Mesendoderm (in vitro differentiated cells): ENCODE measurements at regions not wholly inside any gene's neighbourhood (a gene's known extent, or its start where the extent isn't known, plus 50 kb on each side); places are given as distances from the start of the nearest gene placed in this dataset.

Source experiments
- DNase-seq: peaks from one replicate; pipeline ENCODE4 v3.0.0; 2013
- H2AK5ac ChIP-seq: 2 replicates; pipeline ENCODE4 v1.6.1; 2013; ENCODE audit warnings: low read length, inconsistent platforms
- H2BK120ac ChIP-seq: 2 replicates; pipeline ENCODE4 v1.6.1; 2013; ENCODE audit warnings: low read depth, mild to moderate bottlenecking, low read length, moderate library complexity, mixed read lengths
- H2BK15ac ChIP-seq: replicated peaks from 2 replicates; pipeline ENCODE4 v1.6.1; 2013; ENCODE audit warnings: low read depth, mild to moderate bottlenecking, moderate library complexity
- H2BK5ac ChIP-seq: 2 replicates; pipeline ENCODE4 v1.6.1; 2013; ENCODE audit warnings: low read length, inconsistent platforms
- H3K18ac ChIP-seq: 2 replicates; pipeline ENCODE4 v1.6.1; 2013; ENCODE audit warnings: mild to moderate bottlenecking, low read length, mixed read lengths
- H3K23ac ChIP-seq: one replicate; pipeline ENCODE4 v1.6.1; 2013; ENCODE audit warnings: low read length
- H3K27ac ChIP-seq: 2 replicates; pipeline ENCODE4 v1.5.1; 2013; ENCODE audit warnings: low read depth, mild to moderate bottlenecking, inconsistent platforms, low read length, moderate library complexity
- H3K27me3 ChIP-seq: 2 replicates; pipeline ENCODE4 v1.6.1; 2013; ENCODE audit warnings: low read length, control low read depth, mild to moderate bottlenecking, inconsistent platforms; ENCODE audit not compliant: insufficient read depth, poor library complexity
- H3K36me3 ChIP-seq: 2 replicates; pipeline ENCODE4 v1.6.1; 2013; ENCODE audit warnings: low read length, inconsistent platforms; ENCODE audit not compliant: control insufficient read depth, insufficient read depth
- H3K4ac ChIP-seq: one replicate; pipeline ENCODE4 v1.6.1; 2013; ENCODE audit warnings: low read depth, mild to moderate bottlenecking, low read length, moderate library complexity
- H3K4me1 ChIP-seq: 2 replicates; pipeline ENCODE4 v1.6.1; 2013; ENCODE audit warnings: low read depth, low read length, inconsistent platforms; ENCODE audit not compliant: control insufficient read depth
- H3K4me2 ChIP-seq: 2 replicates; pipeline ENCODE4 v1.6.1; 2013; ENCODE audit warnings: low read length
- H3K4me3 ChIP-seq: 2 replicates; pipeline ENCODE4 v1.5.1; 2013; ENCODE audit warnings: mild to moderate bottlenecking, low read length
- H3K56ac ChIP-seq: one replicate; pipeline ENCODE4 v1.6.1; 2013; ENCODE audit warnings: low read length
- H3K79me1 ChIP-seq: 2 replicates; pipeline ENCODE4 v1.6.1; 2013; ENCODE audit warnings: low read length, inconsistent platforms
- H3K79me2 ChIP-seq: 2 replicates; pipeline ENCODE4 v1.6.1; 2013; ENCODE audit warnings: mild to moderate bottlenecking, low read length; ENCODE audit not compliant: control insufficient read depth, insufficient read depth
- H3K9ac ChIP-seq: 2 replicates; pipeline ENCODE4 v1.6.1; 2013; ENCODE audit warnings: low read length, inconsistent platforms
- H4K5ac ChIP-seq: one replicate; pipeline ENCODE4 v1.6.1; 2013; ENCODE audit warnings: low read length
- H4K8ac ChIP-seq: one replicate; pipeline ENCODE4 v1.6.1; 2013; ENCODE audit warnings: low read depth, mild to moderate bottlenecking, control low read depth, low read length, moderate library complexity
- WGBS: extraction: QIAGEN DNeasy Blood & Tissue Kit; methylation state at CpG from one replicate; pipeline ENCODE4 v1.1.7; 2013; ENCODE audit warnings: low lambda C conversion rate, missing lambda C conversion rate; ENCODE audit not compliant: insufficient coverage; ENCODE audit errors: extremely low coverage; 5-methylcytosine and 5-hydroxymethylcytosine counted together

GRCh38 chr1:5742032-5742431 is 250.2 kb downstream of the NPHP4 start:
- no peaks in the 10 kb centered on the region for H3K79me1 ChIP-seq
- no peak overlapping the region for H2BK15ac ChIP-seq
- H3K56ac ChIP-seq = no peak overlapping the region
- H3K27me3 ChIP-seq = no peaks in the 10 kb centered on the region
- H3K23ac ChIP-seq = no peak overlapping the region
- H4K8ac ChIP-seq = no peak overlapping the region
- H3K4me3 ChIP-seq = no peak overlapping the region
- no peak overlapping the region for H3K9ac ChIP-seq
- no peak for DNase-seq
- H3K79me2 ChIP-seq = no peaks in the 10 kb centered on the region
- no peak overlapping the region for H4K5ac ChIP-seq
- H2BK5ac ChIP-seq = no peak overlapping the region
- H2AK5ac ChIP-seq = no peak overlapping the region
- no peak overlapping the region for H3K27ac ChIP-seq
- no peak overlapping the region for H3K18ac ChIP-seq
- H2BK120ac ChIP-seq = no peak overlapping the region
- no peak overlapping the region for H3K4me2 ChIP-seq
- WGBS = no CpG with 5 or more reads among the region's 9 CpGs
- no peak overlapping the region for H3K4ac ChIP-seq
- H3K36me3 ChIP-seq = no peaks in the 10 kb centered on the region
- no peaks in the 10 kb centered on the region for H3K4me1 ChIP-seq

GRCh38 chr1:5740865-5741860 is 251.1 kb downstream of the NPHP4 start:
- Histone ChIP-seq H3K56ac (no peak overlapping the region), H3K18ac (no peak overlapping the region), H3K79me2 (no peaks in the 10 kb centered on the region), H4K8ac (no peak overlapping the region), H3K9ac (no peak overlapping the region), H3K79me1 (no peaks in the 10 kb centered on the region), H2BK15ac (no peak overlapping the region), H2BK5ac (no peak overlapping the region), H3K4me1 (no peaks in the 10 kb centered on the region), H3K27ac (no peak overlapping the region), H3K4me2 (no peak overlapping the region), H3K23ac (no peak overlapping the region), H3K4ac (no peak overlapping the region), H4K5ac (no peak overlapping the region), H2BK120ac (no peak overlapping the region), H3K27me3 (no peaks in the 10 kb centered on the region), H2AK5ac (no peak overlapping the region), H3K4me3 (no peak overlapping the region), H3K36me3 (no peaks in the 10 kb centered on the region)
- DNase-seq = no peak
- no CpG with 5 or more reads among the region's 21 CpGs for WGBS

GRCh38 chr1:5740450-5740849 is 251.8 kb downstream of the NPHP4 start:
- Histone ChIP-seq H3K18ac (no peak overlapping the region), H3K79me1 (no peaks in the 10 kb centered on the region), H3K56ac (no peak overlapping the region), H3K4me2 (no peak overlapping the region), H2AK5ac (no peak overlapping the region), H2BK15ac (no peak overlapping the region), H3K27ac (no peak overlapping the region), H2BK5ac (no peak overlapping the region), H3K9ac (no peak overlapping the region), H3K23ac (no peak overlapping the region), H3K4ac (no peak overlapping the region), H2BK120ac (no peak overlapping the region), H3K4me3 (no peak overlapping the region), H4K5ac (no peak overlapping the region), H3K4me1 (no peaks in the 10 kb centered on the region), H3K79me2 (no peaks in the 10 kb centered on the region), H4K8ac (no peak overlapping the region), H3K36me3 (no peaks in the 10 kb centered on the region), H3K27me3 (no peaks in the 10 kb centered on the region)
- DNase-seq = no peak
- no CpG with 5 or more reads among the region's 7 CpGs for WGBS

- no peak overlapping the region for H2BK120ac ChIP-seq
- no peak overlapping the region for H4K5ac ChIP-seq
- H3K4me1 ChIP-seq = no peaks in the 10 kb centered on the region
- no peak overlapping the region for H3K18ac ChIP-seq
- H3K4ac ChIP-seq = no peak overlapping the region
- no peak for DNase-seq
- no peak overlapping the region for H4K8ac ChIP-seq
- no peak overlapping the region for H2AK5ac ChIP-seq
- H3K27me3 ChIP-seq = no peaks in the 10 kb centered on the region
- H3K23ac ChIP-seq = no peak overlapping the region
- no peak overlapping the region for H3K4me3 ChIP-seq
- H2BK15ac ChIP-seq = no peak overlapping the region
- H3K79me1 ChIP-seq = no peaks in the 10 kb centered on the region
- H3K27ac ChIP-seq = no peak overlapping the region
- H3K56ac ChIP-seq = no peak overlapping the region
- H2BK5ac ChIP-seq = no peak overlapping the region
- H3K36me3 ChIP-seq = no peaks in the 10 kb centered on the region
- WGBS = no CpG with 5 or more reads among the region's 6 CpGs
- H3K4me2 ChIP-seq = no peak overlapping the region
- no peak overlapping the region for H3K9ac ChIP-seq
- H3K79me2 ChIP-seq = no peaks in the 10 kb centered on the region
These were observed 252.6 kb downstream of the NPHP4 start for GRCh38 chr1:5739561-5740078.

GRCh38 chr1:5738911-5739462 is 253.2 kb downstream of the NPHP4 start:
- DNase-seq = no peak
- Histone ChIP-seq H3K4me2 (no peak overlapping the region), H3K36me3 (no peaks in the 10 kb centered on the region), H3K4ac (no peak overlapping the region), H3K18ac (no peak overlapping the region), H3K79me1 (no peaks in the 10 kb centered on the region), H4K8ac (no peak overlapping the region), H2BK120ac (no peak overlapping the region), H3K56ac (no peak overlapping the region), H3K4me3 (no peak overlapping the region), H3K27me3 (no peaks in the 10 kb centered on the region), H3K4me1 (no peaks in the 10 kb centered on the region), H4K5ac (no peak overlapping the region), H3K23ac (no peak overlapping the region), H2AK5ac (no peak overlapping the region), H3K9ac (no peak overlapping the region), H2BK5ac (no peak overlapping the region), H2BK15ac (no peak overlapping the region), H3K79me2 (no peaks in the 10 kb centered on the region), H3K27ac (no peak overlapping the region)
- WGBS = no CpG with 5 or more reads among the region's 8 CpGs
